MCF 10A (cell line): ENCODE measurements at regions not wholly inside any gene's neighbourhood (a gene's known extent, or its start where the extent isn't known, plus 50 kb on each side); places are given as distances from the start of the nearest gene placed in this dataset.

Experiments
- BruUV-seq: library from RNA; stranded (reverse); fragments of 400-500 nt; replicated peaks from 2 replicates; lab custom pipeline; 2021; lab: Mats Ljungman, UMichigan
- CTCF ChIA-PET: fragments of 300-600 bp; sonication (Branson Sonifier 250); formaldehyde crosslinking; extraction: SDS; loops from one replicate; lab custom pipeline; 2021; ENCODE audit warnings: antibody characterized with exemption, inconsistent platforms; lab: Yijun Ruan, JAX
- POLR2A ChIA-PET: fragments of 300-600, 350-650 bp; sonication (Branson Sonifier 250); formaldehyde crosslinking; extraction: SDS; loops from one replicate; lab custom pipeline; 2020; ENCODE audit warnings: antibody characterized with exemption, inconsistent platforms; lab: Yijun Ruan, JAX
- DNase-seq: peaks from one replicate; pipeline ENCODE4 v3.0.0-alpha.2; 2018; ENCODE audit not compliant: unreplicated experiment
- H3K27ac Mint-ChIP-seq: one replicate; pipeline ENCODE4 v1.8.0; 2022; ENCODE audit warnings: mild to moderate bottlenecking, low read depth, mixed read lengths; ENCODE audit not compliant: unreplicated experiment
- H3K27me3 Mint-ChIP-seq: one replicate; pipeline ENCODE4 v1.8.0; 2022; ENCODE audit warnings: mixed read lengths; ENCODE audit not compliant: insufficient read depth, unreplicated experiment
- H3K36me3 Mint-ChIP-seq: one replicate; pipeline ENCODE4 v1.8.0; 2022; ENCODE audit warnings: mild to moderate bottlenecking, moderate library complexity, mixed read lengths; ENCODE audit not compliant: insufficient read depth, unreplicated experiment
- H3K4me1 Mint-ChIP-seq: one replicate; pipeline ENCODE4 v1.8.0; 2022; ENCODE audit warnings: mixed read lengths; ENCODE audit not compliant: insufficient read depth, unreplicated experiment
- H3K4me3 Mint-ChIP-seq: one replicate; pipeline ENCODE4 v1.8.0; 2022; ENCODE audit warnings: mild to moderate bottlenecking, moderate library complexity, mixed read lengths; ENCODE audit not compliant: unreplicated experiment
- H3K9me3 Mint-ChIP-seq: one replicate; pipeline ENCODE4 v1.8.0; 2022; ENCODE audit warnings: mixed read lengths; ENCODE audit not compliant: unreplicated experiment
- CTCF ChIP-seq: fragments of 200-600 bp; IDR thresholded peaks from one replicate; pipeline ENCODE4 v1.8.0; 2022; ENCODE audit warnings: antibody characterized with exemption, mild to moderate bottlenecking; ENCODE audit not compliant: unreplicated experiment
- intact Hi-C: fragments of 100-400 bp; cut with micrococcal nuclease; formaldehyde crosslinking; loops from 2 replicates; pipeline ENCODE4 v1.14.1; 2022

DNA sequence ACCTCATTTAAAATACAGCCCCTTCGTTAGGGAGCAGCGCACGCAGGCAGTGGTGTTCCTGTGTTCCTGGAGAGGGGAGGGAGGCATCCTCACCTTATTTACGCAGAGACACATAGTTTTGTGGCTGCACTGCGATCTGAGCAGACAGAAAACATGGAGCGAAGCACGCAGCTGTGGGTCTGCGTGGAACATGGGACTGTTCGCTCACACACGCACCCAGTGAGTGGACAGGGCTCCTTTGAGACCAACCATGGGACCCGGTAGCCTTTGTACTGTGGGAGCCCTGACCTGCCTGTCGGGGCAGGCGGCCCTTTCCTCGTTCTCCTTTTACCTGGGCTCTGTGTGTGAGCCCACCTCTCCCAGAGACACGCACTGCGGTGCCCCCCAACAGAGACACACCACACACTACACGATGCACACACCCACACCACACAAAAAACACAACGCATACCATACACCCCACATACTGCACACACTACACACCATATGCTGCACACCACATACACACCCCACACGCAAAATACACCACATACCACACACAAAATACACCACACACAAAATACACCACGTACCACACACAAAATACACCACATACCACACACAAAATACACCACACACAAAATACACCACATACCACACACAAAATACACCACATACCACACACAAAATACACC lies 1245.7 kb downstream of the BRD1 start:
- CTCF ChIA-PET, result no interaction called here
- TF ChIP-seq CTCF, result no peak
- peak; percentile 0 for DNase-seq
- no TSS peak for BruUV-seq
- H3K27me3 Mint-ChIP-seq, result no peaks in the 10 kb centered on the region
- H3K9me3 Mint-ChIP-seq, result peaks cover 7% of the 10 kb centered on the region
- no peaks in the 10 kb centered on the region for H3K36me3 Mint-ChIP-seq
- POLR2A ChIA-PET, result no interaction called here
- H3K27ac Mint-ChIP-seq, result no peak overlapping the region
- no peak overlapping the region for H3K4me3 Mint-ChIP-seq
- intact Hi-C loops, result no loop called here
- H3K4me1 Mint-ChIP-seq, result no peaks in the 10 kb centered on the region

GRCh38 chr22:48581205-48581766 lies 1246.4 kb downstream of the BRD1 start:
- Mint-ChIP-seq H3K27ac (no peak overlapping the region), H3K4me1 (no peaks in the 10 kb centered on the region), H3K27me3 (no peaks in the 10 kb centered on the region), H3K9me3 (peaks cover 7% of the 10 kb centered on the region), H3K36me3 (no peaks in the 10 kb centered on the region), H3K4me3 (no peak overlapping the region)
- CTCF ChIA-PET, result no interaction called here
- no peak for DNase-seq
- intact Hi-C loops, result no loop called here
- POLR2A ChIA-PET, result no interaction called here
- TF ChIP-seq CTCF, result no peak
- no TSS peak for BruUV-seq

GRCh38 chr22:48580481-48580970 lies 1247.1 kb downstream of the BRD1 start:
- Mint-ChIP-seq H3K4me3 (no peak overlapping the region), H3K4me1 (no peaks in the 10 kb centered on the region), H3K36me3 (no peaks in the 10 kb centered on the region), H3K9me3 (peaks cover 7% of the 10 kb centered on the region), H3K27me3 (no peaks in the 10 kb centered on the region), H3K27ac (no peak overlapping the region)
- no peak for DNase-seq
- TF ChIP-seq CTCF, result no peak
- POLR2A ChIA-PET, result no interaction called here
- CTCF ChIA-PET, result no interaction called here
- intact Hi-C loops, result no loop called here
- BruUV-seq, result no TSS peak

DNA sequence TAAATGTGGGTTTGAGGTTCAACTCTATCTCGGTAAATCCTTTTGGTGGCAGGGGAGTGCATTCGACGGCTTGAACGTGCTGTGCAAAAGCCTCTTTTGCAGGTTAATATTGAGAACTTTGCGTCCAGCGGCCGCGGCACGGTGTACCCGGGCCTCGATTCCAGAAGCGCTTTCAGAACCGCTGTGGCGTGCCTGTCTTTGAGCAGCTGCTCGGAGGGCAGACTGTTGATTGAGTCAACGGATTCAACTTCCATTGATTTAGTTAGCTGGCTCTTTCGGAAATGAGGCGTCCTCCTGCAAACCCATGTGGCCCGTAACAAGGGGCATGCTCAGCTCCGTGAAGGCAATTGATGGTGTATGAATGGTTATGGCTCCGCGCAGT lies 1247.8 kb downstream of the BRD1 start:
- POLR2A ChIA-PET, result no interaction called here
- no peaks in the 10 kb centered on the region for H3K27me3 Mint-ChIP-seq
- CTCF ChIA-PET, result no interaction called here

More for the DNA sequence above, 1247.8 kb downstream of the BRD1 start:
- Mint-ChIP-seq H3K4me3 (no peak overlapping the region), H3K4me1 (no peaks in the 10 kb centered on the region), H3K27ac (no peak overlapping the region), H3K36me3 (no peaks in the 10 kb centered on the region), H3K9me3 (peaks cover 7% of the 10 kb centered on the region)
- intact Hi-C loops, result no loop called here
- no peak for TF ChIP-seq CTCF
- no peak for DNase-seq
- no TSS peak for BruUV-seq
